ENCODE measurements at regions not wholly inside any gene's neighbourhood (a gene's known extent, or its start where the extent isn't known, plus 50 kb on each side); places are given as distances from the start of the nearest gene placed in this dataset.

GRCh38 chr19:32224371-32225244, 120.8 kb upstream of the ZNF507 start:
- peak; percentile 14 for DNase-seq

- no peak for DNase-seq
Observed at GRCh38 chr19:32227561-32228165, 117.7 kb upstream of the ZNF507 start.

GRCh38 chr19:32230441-32230840, 115.0 kb upstream of the ZNF507 start:
- no peak for DNase-seq

- DNase-seq: no peak
Observed at GRCh38 chr19:32231020-32231419, 114.4 kb upstream of the ZNF507 start.

GRCh38 chr19:32231691-32232090, 113.7 kb upstream of the ZNF507 start:
- no peak for DNase-seq

GRCh38 chr19:32232449-32232848, 113.0 kb upstream of the ZNF507 start:
- DNase-seq: no peak

GRCh38 chr19:32233091-32233490, 112.3 kb upstream of the ZNF507 start:
- no peak for DNase-seq

- DNase-seq: no peak
Observed at GRCh38 chr19:32233885-32234284, 111.5 kb upstream of the ZNF507 start.

- DNase-seq: no peak
Observed at GRCh38 chr19:32234663-32235217, 110.7 kb upstream of the ZNF507 start.

- DNase-seq: no peak
Observed at GRCh38 chr19:32238076-32238475, 107.3 kb upstream of the ZNF507 start.

GRCh38 chr19:32240316-32240715, 105.1 kb upstream of the ZNF507 start:
- DNase-seq: no peak

- no peak for DNase-seq
Observed at GRCh38 chr19:32241306-32241705, 104.1 kb upstream of the ZNF507 start.

- no peak for DNase-seq
Observed at GRCh38 chr19:32241932-32242710, 103.3 kb upstream of the ZNF507 start.

- no peak for DNase-seq
Observed at GRCh38 chr19:32246006-32246405, 99.4 kb upstream of the ZNF507 start.

GRCh38 chr19:32251634-32252332, 93.6 kb upstream of the ZNF507 start:
- no peak for DNase-seq

- no peak for DNase-seq
Observed at GRCh38 chr19:32252333-32252669, 93.1 kb upstream of the ZNF507 start.

- DNase-seq: no peak
Observed at GRCh38 chr19:32253683-32254508, 91.5 kb upstream of the ZNF507 start.

- no peak for DNase-seq
Observed at GRCh38 chr19:32254509-32254890, 90.9 kb upstream of the ZNF507 start.

- no peak for DNase-seq
Observed at GRCh38 chr19:32255536-32256295, 89.7 kb upstream of the ZNF507 start.

GRCh38 chr19:32256341-32256975, 89.0 kb upstream of the ZNF507 start:
- DNase-seq: no peak
